ENCODE measurements at regions not wholly inside any gene's neighbourhood (a gene's known extent, or its start where the extent isn't known, plus 50 kb on each side); places are given as distances from the start of the nearest gene placed in this dataset.

GRCh38 chr10:88118729-88119128, 255.3 kb downstream of the PTEN start:
- DNase-seq (ENCODE audit: insufficient read length, low spot score): no peak
- TF ChIP-seq PAX5 (IDR thresholded peaks at IDR 0.05; ENCODE audit: insufficient read depth, low read length, severe bottlenecking) (no peak), SPI1 (IDR thresholded peaks at IDR 0.05; ENCODE audit: low read depth, low read length) (no peak), POLR2A (IDR thresholded peaks at IDR 0.05; ENCODE audit: low read depth, low read length) (no peak), POLR2AphosphoS5 (IDR thresholded peaks at IDR 0.05; ENCODE audit: low read depth, low read length) (no peak), POU2F2 (IDR thresholded peaks at IDR 0.05; ENCODE audit: low read depth, low read length) (no peak), TAF1 (IDR thresholded peaks at IDR 0.05; ENCODE audit: low read depth, low read length) (no peak)
- no peak for FAIRE-seq

- no peak for DNase-seq (ENCODE audit: insufficient read length, low spot score)
Observed at GRCh38 chr10:88119160-88119559, 255.7 kb downstream of the PTEN start.

GRCh38 chr10:88120075-88120474, 256.6 kb downstream of the PTEN start:
- DNase-seq (ENCODE audit: insufficient read length, low spot score) (no peak), FAIRE-seq (no peak)
- TF ChIP-seq SPI1 (IDR thresholded peaks at IDR 0.05; ENCODE audit: low read depth, low read length) (no peak), TAF1 (IDR thresholded peaks at IDR 0.05; ENCODE audit: low read depth, low read length) (no peak), POU2F2 (IDR thresholded peaks at IDR 0.05; ENCODE audit: low read depth, low read length) (no peak), POLR2AphosphoS5 (IDR thresholded peaks at IDR 0.05; ENCODE audit: low read depth, low read length) (no peak), POLR2A (IDR thresholded peaks at IDR 0.05; ENCODE audit: low read depth, low read length) (no peak), PAX5 (IDR thresholded peaks at IDR 0.05; ENCODE audit: insufficient read depth, low read length, severe bottlenecking) (no peak)

More at GRCh38 chr10:88119160-88119559, 255.7 kb downstream of the PTEN start:
- TF ChIP-seq SPI1 (IDR thresholded peaks at IDR 0.05; ENCODE audit: low read depth, low read length): no peak
- TF ChIP-seq TAF1 (IDR thresholded peaks at IDR 0.05; ENCODE audit: low read depth, low read length): no peak
- no peak for TF ChIP-seq POU2F2 (IDR thresholded peaks at IDR 0.05; ENCODE audit: low read depth, low read length)
- TF ChIP-seq POLR2AphosphoS5 (IDR thresholded peaks at IDR 0.05; ENCODE audit: low read depth, low read length): no peak
- TF ChIP-seq PAX5 (IDR thresholded peaks at IDR 0.05; ENCODE audit: insufficient read depth, low read length, severe bottlenecking): no peak
- TF ChIP-seq POLR2A (IDR thresholded peaks at IDR 0.05; ENCODE audit: low read depth, low read length): no peak
- no peak for FAIRE-seq

GRCh38 chr10:88120599-88121333, 257.3 kb downstream of the PTEN start:
- DNase-seq (ENCODE audit: insufficient read length, low spot score) (no peak), FAIRE-seq (peak; percentile 73)
- no peak for TF ChIP-seq POLR2A (IDR thresholded peaks at IDR 0.05; ENCODE audit: low read depth, low read length)
- no peak for TF ChIP-seq POLR2AphosphoS5 (IDR thresholded peaks at IDR 0.05; ENCODE audit: low read depth, low read length)
- TF ChIP-seq SPI1 (IDR thresholded peaks at IDR 0.05; ENCODE audit: low read depth, low read length): no peak
- no peak for TF ChIP-seq TAF1 (IDR thresholded peaks at IDR 0.05; ENCODE audit: low read depth, low read length)
- TF ChIP-seq PAX5 (IDR thresholded peaks at IDR 0.05; ENCODE audit: insufficient read depth, low read length, severe bottlenecking): no peak
- no peak for TF ChIP-seq POU2F2 (IDR thresholded peaks at IDR 0.05; ENCODE audit: low read depth, low read length)

- TF ChIP-seq POU2F2 (IDR thresholded peaks at IDR 0.05; ENCODE audit: low read depth, low read length) (no peak), POLR2AphosphoS5 (IDR thresholded peaks at IDR 0.05; ENCODE audit: low read depth, low read length) (no peak), TAF1 (IDR thresholded peaks at IDR 0.05; ENCODE audit: low read depth, low read length) (no peak), SPI1 (IDR thresholded peaks at IDR 0.05; ENCODE audit: low read depth, low read length) (no peak), PAX5 (IDR thresholded peaks at IDR 0.05; ENCODE audit: insufficient read depth, low read length, severe bottlenecking) (no peak), POLR2A (IDR thresholded peaks at IDR 0.05; ENCODE audit: low read depth, low read length) (no peak)
- no peak for FAIRE-seq
Observed at GRCh38 chr10:88121361-88121760, 257.9 kb downstream of the PTEN start.

GRCh38 chr10:88122145-88122544, 258.7 kb downstream of the PTEN start:
- TF ChIP-seq POLR2A (IDR thresholded peaks at IDR 0.05; ENCODE audit: low read depth, low read length): no peak
- no peak for TF ChIP-seq TAF1 (IDR thresholded peaks at IDR 0.05; ENCODE audit: low read depth, low read length)
- no peak for TF ChIP-seq POLR2AphosphoS5 (IDR thresholded peaks at IDR 0.05; ENCODE audit: low read depth, low read length)
- no peak for TF ChIP-seq POU2F2 (IDR thresholded peaks at IDR 0.05; ENCODE audit: low read depth, low read length)
- TF ChIP-seq SPI1 (IDR thresholded peaks at IDR 0.05; ENCODE audit: low read depth, low read length): no peak
- no peak for TF ChIP-seq PAX5 (IDR thresholded peaks at IDR 0.05; ENCODE audit: insufficient read depth, low read length, severe bottlenecking)
- DNase-seq (ENCODE audit: insufficient read length, low spot score) (no peak), FAIRE-seq (no peak)

More at GRCh38 chr10:88121361-88121760, 257.9 kb downstream of the PTEN start:
- DNase-seq (ENCODE audit: insufficient read length, low spot score): no peak

GRCh38 chr10:88122576-88122975, 259.2 kb downstream of the PTEN start:
- no peak for TF ChIP-seq TAF1 (IDR thresholded peaks at IDR 0.05; ENCODE audit: low read depth, low read length)
- TF ChIP-seq POLR2AphosphoS5 (IDR thresholded peaks at IDR 0.05; ENCODE audit: low read depth, low read length): no peak
- no peak for TF ChIP-seq POU2F2 (IDR thresholded peaks at IDR 0.05; ENCODE audit: low read depth, low read length)
- no peak for TF ChIP-seq SPI1 (IDR thresholded peaks at IDR 0.05; ENCODE audit: low read depth, low read length)
- no peak for TF ChIP-seq POLR2A (IDR thresholded peaks at IDR 0.05; ENCODE audit: low read depth, low read length)
- TF ChIP-seq PAX5 (IDR thresholded peaks at IDR 0.05; ENCODE audit: insufficient read depth, low read length, severe bottlenecking): no peak
- DNase-seq (ENCODE audit: insufficient read length, low spot score): no peak
- no peak for FAIRE-seq

- FAIRE-seq (no peak), DNase-seq (ENCODE audit: insufficient read length, low spot score) (no peak)
- TF ChIP-seq SPI1 (IDR thresholded peaks at IDR 0.05; ENCODE audit: low read depth, low read length): no peak
Observed at GRCh38 chr10:88125766-88126165, 262.3 kb downstream of the PTEN start.

GRCh38 chr10:88126699-88127098, 263.3 kb downstream of the PTEN start:
- no peak for TF ChIP-seq POLR2AphosphoS5 (IDR thresholded peaks at IDR 0.05; ENCODE audit: low read depth, low read length)
- FAIRE-seq (no peak), DNase-seq (ENCODE audit: insufficient read length, low spot score) (no peak)

- FAIRE-seq (no peak), DNase-seq (ENCODE audit: insufficient read length, low spot score) (no peak)
- TF ChIP-seq POU2F2 (IDR thresholded peaks at IDR 0.05; ENCODE audit: low read depth, low read length) (no peak), POLR2A (IDR thresholded peaks at IDR 0.05; ENCODE audit: low read depth, low read length) (no peak), TAF1 (IDR thresholded peaks at IDR 0.05; ENCODE audit: low read depth, low read length) (no peak), SPI1 (IDR thresholded peaks at IDR 0.05; ENCODE audit: low read depth, low read length) (no peak), POLR2AphosphoS5 (IDR thresholded peaks at IDR 0.05; ENCODE audit: low read depth, low read length) (no peak), PAX5 (IDR thresholded peaks at IDR 0.05; ENCODE audit: insufficient read depth, low read length, severe bottlenecking) (no peak)
Observed at GRCh38 chr10:88127269-88127668, 263.8 kb downstream of the PTEN start.

All from GM12891 (cell line).